HS-5 (cell line): ENCODE measurements at regions not wholly inside any gene's neighbourhood (a gene's known extent, or its start where the extent isn't known, plus 50 kb on each side); places are given as distances from the start of the nearest gene placed in this dataset.
"Not testable (repeated sequence)": the region's sequence is repeated elsewhere in the genome, so short reads cannot be mapped to it uniquely, and the experiment has no call there.

Experiments used
- DNase-seq: peaks from one replicate; pipeline ENCODE4 v3.0.0-alpha.2; 2012; ENCODE audit warnings: low read depth

GRCh38 chr12:76664731-76665130, 99.2 kb upstream of the ZDHHC17 start:
- no peak for DNase-seq

GRCh38 chr12:76666290-76666835, 97.6 kb upstream of the ZDHHC17 start:
- no peak for DNase-seq

- DNase-seq: no peak
Observed at GRCh38 chr12:76669981-76670380, 93.9 kb upstream of the ZDHHC17 start.

- DNase-seq: peak; percentile 29
Observed at GRCh38 chr12:76670776-76671175, 93.1 kb upstream of the ZDHHC17 start.

GRCh38 chr12:76674669-76675315, 89.1 kb upstream of the ZDHHC17 start:
- DNase-seq: no peak

GRCh38 chr12:76676261-76676660, 87.7 kb upstream of the ZDHHC17 start:
- not testable (repeated sequence) for DNase-seq

- no peak for DNase-seq
Observed at GRCh38 chr12:76678992-76679391, 84.9 kb upstream of the ZDHHC17 start.

- no peak for DNase-seq
Observed at GRCh38 chr12:76679778-76680177, 84.1 kb upstream of the ZDHHC17 start.

- no peak for DNase-seq
Observed at GRCh38 chr12:76680940-76681339, 83.0 kb upstream of the ZDHHC17 start.

- DNase-seq: no peak
Observed at GRCh38 chr12:76685246-76685678, 78.7 kb upstream of the ZDHHC17 start.

GRCh38 chr12:76687981-76688380, 75.9 kb upstream of the ZDHHC17 start:
- no peak for DNase-seq

GRCh38 chr12:76688631-76689030, 75.3 kb upstream of the ZDHHC17 start:
- DNase-seq: no peak

GRCh38 chr12:76690921-76691700, 72.8 kb upstream of the ZDHHC17 start:
- DNase-seq: no peak

- DNase-seq: no peak
Observed at GRCh38 chr12:76692846-76693245, 71.1 kb upstream of the ZDHHC17 start.

GRCh38 chr12:76694369-76694768, 69.5 kb upstream of the ZDHHC17 start:
- no peak for DNase-seq

- no peak for DNase-seq
Observed at GRCh38 chr12:76696186-76696585, 67.7 kb upstream of the ZDHHC17 start.

- no peak for DNase-seq
Observed at GRCh38 chr12:76697849-76698248, 66.1 kb upstream of the ZDHHC17 start.

- no peak for DNase-seq
Observed at GRCh38 chr12:76698316-76698715, 65.6 kb upstream of the ZDHHC17 start.

GRCh38 chr12:76698966-76699365, 64.9 kb upstream of the ZDHHC17 start:
- no peak for DNase-seq

GRCh38 chr12:76701690-76702089, 62.2 kb upstream of the ZDHHC17 start:
- no peak for DNase-seq

GRCh38 chr12:76702946-76703345, 61.0 kb upstream of the ZDHHC17 start:
- DNase-seq: no peak

- DNase-seq: no peak
Observed at GRCh38 chr12:76704693-76705092, 59.2 kb upstream of the ZDHHC17 start.

GRCh38 chr12:76706101-76706500, 57.8 kb upstream of the ZDHHC17 start:
- DNase-seq: no peak
